HG02870 (cell line): ENCODE measurements at regions not wholly inside any gene's neighbourhood (a gene's known extent, or its start where the extent isn't known, plus 50 kb on each side); places are given as distances from the start of the nearest gene placed in this dataset.

Source experiments
- ATAC-seq: cut with Tn5 transposase; IDR thresholded peaks from one replicate; pipeline ENCODE4 v1.9.1; 2021; ENCODE audit warnings: mild to moderate bottlenecking, moderate library complexity; ENCODE audit not compliant: unreplicated experiment

DNA sequence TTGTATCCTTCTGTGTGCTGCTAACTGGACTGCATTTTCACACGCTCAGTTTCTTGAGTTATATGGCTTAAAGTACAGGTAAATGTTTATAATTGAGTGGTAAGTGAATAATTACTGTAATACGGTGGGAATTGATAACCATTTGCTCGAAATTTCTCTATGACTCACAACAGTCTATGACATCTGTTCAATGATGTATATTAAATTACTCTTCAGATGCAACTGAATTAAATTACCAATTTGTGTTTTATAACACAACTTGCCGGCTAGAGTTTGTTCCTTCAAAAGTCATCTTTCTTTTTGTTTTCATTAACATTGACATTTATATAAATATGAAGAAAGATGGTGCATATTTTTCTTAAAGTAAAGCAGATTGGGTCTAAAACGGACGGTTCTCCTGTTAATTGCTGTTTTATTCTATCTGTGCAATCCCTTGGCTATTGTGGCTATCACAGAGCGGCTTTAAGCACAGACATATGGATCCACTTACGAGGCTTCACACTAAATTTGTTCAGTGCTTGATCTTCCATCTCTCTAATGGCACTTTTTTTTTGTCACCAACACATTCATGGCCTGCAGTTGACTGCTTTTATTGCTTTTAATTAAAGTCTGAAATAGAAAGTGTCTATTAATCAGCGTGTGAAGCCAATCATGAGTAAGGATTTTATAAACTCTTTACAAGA is 1291.6 kb upstream of the SLC10A2 start:
- ATAC-seq, result no peak

GRCh38 chr13:104357174-104357573 is 1291.0 kb upstream of the SLC10A2 start:
- ATAC-seq, result no peak

DNA sequence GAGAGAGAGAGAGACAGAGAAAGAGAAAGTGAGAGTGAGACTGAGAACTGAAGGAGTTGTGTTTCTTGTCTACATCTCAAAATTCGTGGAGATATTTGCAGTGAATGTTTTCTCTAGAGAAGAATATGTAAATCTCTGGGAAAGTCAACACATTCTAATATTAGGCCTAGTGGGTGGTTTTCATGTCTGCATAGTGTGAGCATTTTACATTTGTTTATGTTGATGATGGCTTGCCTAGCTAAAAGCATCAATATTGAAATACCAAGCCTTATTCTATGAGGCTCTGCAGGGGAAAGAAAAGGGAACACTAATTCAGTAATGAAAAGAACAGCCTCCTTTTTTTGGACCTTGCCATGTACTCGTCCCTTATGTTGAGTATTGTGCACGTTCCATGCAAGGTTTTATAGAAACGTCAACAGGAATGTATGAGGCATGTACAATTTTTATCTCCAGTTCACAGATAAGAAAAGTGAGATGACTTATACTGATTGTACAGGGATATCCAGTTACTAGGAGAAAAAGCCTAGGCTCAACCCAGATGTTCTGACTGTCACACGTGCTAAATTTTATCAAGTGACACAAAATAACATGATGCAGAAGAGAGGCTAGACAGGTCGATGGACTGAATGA is 1288.9 kb upstream of the SLC10A2 start:
- ATAC-seq, result no peak

DNA sequence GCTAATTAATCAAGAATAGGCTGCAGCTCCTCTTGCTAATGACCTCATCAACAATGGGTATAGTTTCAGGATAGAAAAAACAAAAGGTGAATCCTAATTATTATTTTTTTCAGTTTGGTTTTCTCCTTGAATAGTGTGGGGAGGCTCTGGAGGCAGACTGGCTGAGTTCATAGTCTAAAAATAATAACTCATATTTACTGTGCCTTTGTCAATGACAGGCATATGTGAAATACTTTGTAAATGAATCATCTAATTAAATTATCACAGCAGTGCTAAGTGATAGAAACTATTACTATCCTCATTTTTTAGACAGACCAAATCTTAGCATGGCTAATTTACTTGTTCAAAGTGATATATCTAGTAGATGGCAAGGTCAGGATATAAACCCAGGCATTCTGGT is 1261.0 kb upstream of the SLC10A2 start:
- ATAC-seq, result no peak

- ATAC-seq, result no peak
These were observed 1260.3 kb upstream of the SLC10A2 start for GRCh38 chr13:104326523-104326922.

DNA sequence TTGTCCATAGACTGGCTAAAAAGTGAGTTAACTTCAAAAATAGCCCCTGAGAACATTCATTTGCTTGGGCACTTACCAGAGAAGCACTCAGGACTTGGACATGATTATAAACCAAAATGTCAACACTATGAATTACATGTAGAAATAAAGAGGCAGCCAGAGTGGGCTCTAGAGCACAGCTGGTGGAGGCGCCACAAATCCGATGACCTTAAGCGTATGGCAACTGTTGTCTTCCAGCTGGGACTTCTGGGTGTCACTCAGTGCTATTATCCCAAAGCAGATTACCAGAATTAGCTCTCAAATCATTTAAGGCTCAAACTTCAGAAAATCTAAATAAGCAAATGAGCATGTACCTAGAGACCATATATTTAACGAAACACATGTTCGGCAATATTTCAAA is 1255.5 kb upstream of the SLC10A2 start:
- no peak for ATAC-seq

DNA sequence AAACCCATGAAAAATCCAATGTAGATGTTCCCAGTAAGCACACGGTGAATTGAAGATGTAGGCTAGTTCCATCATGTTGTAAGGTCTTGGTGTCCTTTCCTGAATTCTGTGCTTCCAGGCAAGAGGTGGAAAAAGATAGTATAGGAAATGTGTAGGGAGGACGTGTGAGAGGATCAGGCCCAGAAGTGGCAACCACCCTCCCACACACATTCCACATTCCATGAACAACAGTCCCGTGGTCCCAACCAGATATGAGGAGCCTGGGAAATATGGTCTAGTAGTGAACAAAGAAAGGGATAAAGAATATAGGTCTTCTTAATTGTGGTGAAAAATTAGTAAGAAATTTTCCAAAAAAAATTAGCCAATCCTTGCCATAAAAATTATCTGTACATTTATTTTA is 1254.2 kb upstream of the SLC10A2 start:
- no peak for ATAC-seq

GRCh38 chr13:104318121-104318520 is 1251.9 kb upstream of the SLC10A2 start:
- no peak for ATAC-seq

GRCh38 chr13:104315606-104316005 is 1249.4 kb upstream of the SLC10A2 start:
- ATAC-seq, result no peak

DNA sequence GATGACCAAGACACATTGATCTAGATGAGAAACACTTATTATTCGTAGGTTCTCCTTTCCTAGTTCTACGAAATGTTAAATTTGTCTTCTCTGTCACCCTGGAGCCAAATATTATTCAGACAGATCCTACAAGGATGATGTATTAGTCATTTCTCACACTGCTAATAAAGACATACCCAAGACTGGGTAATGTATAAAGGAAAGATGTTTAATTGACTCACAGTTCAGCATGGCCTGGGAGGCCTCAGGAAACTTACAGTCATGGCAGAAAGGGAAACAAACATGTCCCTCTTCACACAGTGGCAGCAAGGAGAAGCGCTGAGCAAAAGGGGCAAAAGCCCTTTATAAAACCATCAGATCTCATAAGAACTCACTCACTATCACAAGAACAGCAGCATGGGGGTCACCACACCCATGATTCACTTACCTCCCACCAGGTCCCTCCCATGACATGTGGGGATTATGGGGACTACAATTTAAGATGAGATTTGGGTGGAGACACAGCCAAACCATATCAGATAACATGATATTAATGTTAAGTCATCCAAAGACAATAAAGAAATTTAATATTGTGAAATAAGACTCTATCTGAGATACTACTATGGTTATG is 1248.8 kb upstream of the SLC10A2 start:
- no peak for ATAC-seq

- ATAC-seq, result no peak
These were observed 1248.1 kb upstream of the SLC10A2 start for GRCh38 chr13:104314321-104314720.

DNA sequence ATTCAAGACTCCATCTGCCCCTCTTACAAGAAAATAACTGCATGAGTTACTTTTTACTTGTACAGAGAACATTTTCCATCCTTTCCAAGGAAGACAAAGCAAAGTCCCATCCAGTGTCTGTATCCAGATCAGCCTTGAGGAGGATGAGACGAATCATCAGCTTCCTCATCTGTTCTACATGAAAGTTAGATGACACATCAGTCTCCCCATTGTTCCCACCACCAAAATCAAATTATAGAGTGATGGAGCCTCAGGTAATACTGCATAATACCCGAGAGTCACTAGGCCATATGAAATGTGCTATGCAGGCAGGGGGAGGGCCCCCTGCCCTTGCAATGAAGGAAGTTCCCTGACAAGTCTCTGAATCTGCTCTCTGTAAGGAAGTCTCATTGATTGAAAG is 1244.6 kb upstream of the SLC10A2 start:
- no peak for ATAC-seq

- no peak for ATAC-seq
These were observed 1243.2 kb upstream of the SLC10A2 start for GRCh38 chr13:104309431-104309830.

DNA sequence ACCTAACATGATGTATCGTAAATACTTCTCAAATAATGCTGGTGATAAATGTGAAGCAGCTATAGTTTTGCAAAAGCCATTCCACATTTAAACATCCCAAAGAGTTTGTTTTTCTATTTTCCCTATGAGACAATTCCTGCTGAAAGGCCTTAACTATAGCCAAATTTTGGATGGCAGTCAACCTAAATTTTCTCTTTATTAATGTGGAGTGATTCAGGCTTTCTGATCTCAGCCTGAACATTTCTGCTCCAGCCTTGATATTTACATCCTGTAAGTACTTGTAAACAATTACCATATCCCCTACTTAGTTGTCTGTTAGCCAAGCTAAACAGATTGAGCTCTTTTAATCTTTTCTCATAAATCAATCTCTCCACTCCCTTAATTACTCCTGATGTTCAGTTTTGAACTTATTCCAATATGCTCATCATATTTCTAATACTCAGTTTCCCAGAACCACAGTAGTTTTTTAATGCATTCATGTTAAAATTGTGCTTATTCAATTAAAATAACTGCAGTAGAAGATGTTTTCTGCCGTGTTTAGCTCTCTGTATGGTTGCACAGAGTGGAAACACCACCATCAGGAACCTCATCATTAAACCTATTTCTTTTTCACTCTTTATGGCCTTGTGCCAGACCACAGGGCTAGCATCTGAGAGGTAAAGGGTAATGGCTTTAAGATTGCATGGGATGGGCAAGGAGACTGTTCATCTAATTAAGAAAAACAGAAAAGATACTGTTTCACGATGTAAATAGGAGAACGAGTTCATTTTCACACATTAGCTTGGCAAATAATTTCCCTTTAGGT is 1235.2 kb upstream of the SLC10A2 start:
- no peak for ATAC-seq

GRCh38 chr13:104297075-104297474 is 1230.9 kb upstream of the SLC10A2 start:
- ATAC-seq, result no peak

DNA sequence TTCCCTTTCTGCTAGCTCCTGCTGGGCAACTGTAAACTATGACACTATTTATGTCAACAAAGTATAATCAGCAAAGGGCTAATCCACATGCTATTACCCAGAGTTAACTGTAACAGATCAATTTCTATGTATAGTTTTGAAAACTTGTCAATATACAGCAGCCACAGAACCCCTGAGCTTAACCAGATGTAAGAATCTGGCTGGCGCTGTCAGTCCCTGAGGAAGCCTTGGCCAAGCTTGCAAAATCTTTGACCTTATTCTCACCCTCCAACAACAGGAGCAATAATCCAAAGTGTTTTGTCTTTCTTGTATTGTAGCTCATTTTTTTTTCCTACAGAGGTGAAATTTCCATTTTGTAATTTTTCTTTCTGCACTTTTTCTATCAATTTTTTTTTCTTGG is 1230.1 kb upstream of the SLC10A2 start:
- ATAC-seq, result no peak

DNA sequence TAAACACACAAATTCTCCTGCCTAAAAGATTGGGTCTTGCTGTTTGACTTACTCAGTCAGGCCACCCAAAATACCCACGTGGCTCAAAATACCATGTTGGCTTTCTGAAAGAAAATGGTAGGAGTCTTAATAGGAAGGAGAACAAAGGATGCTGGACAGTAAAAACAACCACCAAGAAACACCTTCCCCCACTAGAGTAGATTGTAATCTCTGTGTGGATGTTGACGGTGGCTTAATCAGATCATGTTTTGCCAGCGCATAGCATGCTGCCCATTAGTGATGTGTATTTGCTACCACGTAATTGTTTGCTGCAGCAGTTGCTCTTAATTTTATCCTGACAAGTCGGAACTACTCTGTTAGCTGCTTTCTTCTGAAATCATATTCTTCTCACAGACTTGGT is 1229.3 kb upstream of the SLC10A2 start:
- ATAC-seq, result no peak

- no peak for ATAC-seq
These were observed 1223.2 kb upstream of the SLC10A2 start for GRCh38 chr13:104289400-104289799.

GRCh38 chr13:104288496-104288895 is 1222.3 kb upstream of the SLC10A2 start:
- no peak for ATAC-seq

- no peak for ATAC-seq
These were observed 1220.5 kb upstream of the SLC10A2 start for GRCh38 chr13:104286566-104287290.

DNA sequence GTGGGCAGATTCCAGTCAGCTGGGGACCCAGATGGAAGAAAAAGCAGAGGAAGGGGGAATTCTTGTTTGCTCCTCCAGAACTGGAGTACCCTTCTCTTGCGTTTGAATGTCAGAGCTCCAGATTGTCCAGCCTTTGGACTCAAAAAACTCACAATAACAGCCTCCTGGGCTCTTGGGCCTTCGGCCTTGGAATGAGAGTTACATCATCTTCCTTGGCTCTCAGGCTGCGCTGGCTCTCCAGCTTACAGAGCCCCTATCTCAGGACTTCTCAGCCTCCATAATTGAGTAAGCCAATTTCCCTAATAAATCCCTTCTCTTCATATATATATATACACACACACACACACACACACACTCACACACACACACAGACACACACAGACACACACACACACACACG is 1215.7 kb upstream of the SLC10A2 start:
- ATAC-seq, result no peak
